Loucy (cell line): ENCODE measurements at regions not wholly inside any gene's neighbourhood (a gene's known extent, or its start where the extent isn't known, plus 50 kb on each side); places are given as distances from the start of the nearest gene placed in this dataset.

Source experiments
- CTCF ChIP-seq: fragments of 200-600 bp; sonication (generic); conservative IDR thresholded peaks from 2 replicates; pipeline ENCODE4 v1.5.1; 2014; ENCODE audit warnings: mild to moderate bottlenecking, antibody characterized with exemption, low read length
- EZH2phosphoT487 ChIP-seq: fragments of 200-600 bp; IDR thresholded peaks from 2 replicates; pipeline ENCODE4 v1.6.1; 2018; ENCODE audit warnings: antibody characterized with exemption, mild to moderate bottlenecking, moderate library complexity, borderline replicate concordance

GRCh38 chr3:7793786-7794185 is 707.8 kb upstream of the LMCD1 start:
- TF ChIP-seq CTCF (no peak), EZH2phosphoT487 (no peak)
